CD1c-positive myeloid dendritic cell (primary cell): ENCODE measurements at regions not wholly inside any gene's neighbourhood (a gene's known extent, or its start where the extent isn't known, plus 50 kb on each side); places are given as distances from the start of the nearest gene placed in this dataset.
"Not testable (repeated sequence)": the region's sequence is repeated elsewhere in the genome, so short reads cannot be mapped to it uniquely, and the experiment has no call there.

ENCODE experiments used
- DNase-seq: peaks from one replicate; pipeline ENCODE4 v3.0.0-alpha.2; 2016; ENCODE audit errors: extremely low spot score

DNA sequence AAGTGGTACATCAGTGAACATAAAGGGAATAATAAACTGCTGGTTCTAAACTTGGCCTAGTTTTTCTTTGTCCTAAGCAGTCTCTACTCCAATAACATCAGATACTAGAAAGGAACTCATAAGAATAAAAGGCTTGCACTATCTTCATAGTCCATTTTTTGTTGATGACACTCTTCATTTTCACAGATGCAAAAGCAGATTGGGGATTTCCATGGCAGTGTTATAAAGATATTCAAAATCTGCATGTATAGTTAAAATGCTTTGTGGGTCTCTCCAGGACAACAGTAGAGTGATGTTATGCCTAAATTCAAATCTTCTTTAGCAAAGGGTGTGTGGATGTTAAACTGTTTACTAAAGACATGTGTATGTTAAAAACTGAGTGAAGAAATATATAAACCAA lies 745.8 kb downstream of the TRHDE start:
- no peak for DNase-seq

DNA sequence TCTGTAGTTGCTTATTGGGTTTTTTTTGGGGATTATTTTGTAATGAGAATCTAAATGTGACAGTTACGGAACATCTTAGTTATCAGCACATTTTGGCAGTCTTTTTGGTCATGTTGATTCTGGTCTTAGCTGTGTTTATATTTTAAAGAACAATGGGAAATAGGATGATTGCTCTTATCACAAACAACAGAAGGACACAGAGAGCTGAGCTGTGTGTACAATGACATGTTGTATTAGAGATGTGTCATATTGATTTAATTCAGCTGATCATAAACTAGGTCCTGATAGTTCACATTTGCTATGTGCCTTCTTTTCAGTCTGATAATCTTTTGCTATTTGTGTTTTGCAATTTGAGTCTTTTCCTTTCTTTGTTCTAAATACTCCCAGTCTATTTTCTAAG lies 781.7 kb downstream of the TRHDE start:
- no peak for DNase-seq

DNA sequence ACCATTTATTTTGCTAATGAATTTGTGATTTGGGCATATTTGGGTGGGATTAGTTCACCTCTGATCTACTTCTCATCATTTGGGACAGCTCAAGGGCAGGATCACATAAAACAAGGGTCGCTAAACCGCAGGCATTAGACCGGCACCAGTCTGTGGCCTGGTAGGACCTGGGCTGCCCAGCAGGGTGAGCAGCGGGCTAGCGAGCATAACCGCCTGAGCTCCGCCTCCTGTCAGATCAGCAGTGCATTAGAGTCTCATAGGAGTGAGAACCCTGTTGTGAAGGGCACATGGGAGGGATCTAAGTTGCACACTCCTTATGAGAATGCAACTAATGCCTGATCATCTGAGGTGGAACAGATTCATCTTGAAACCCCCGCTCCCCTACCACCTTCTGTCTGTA lies 785.3 kb downstream of the TRHDE start:
- no peak for DNase-seq

DNA sequence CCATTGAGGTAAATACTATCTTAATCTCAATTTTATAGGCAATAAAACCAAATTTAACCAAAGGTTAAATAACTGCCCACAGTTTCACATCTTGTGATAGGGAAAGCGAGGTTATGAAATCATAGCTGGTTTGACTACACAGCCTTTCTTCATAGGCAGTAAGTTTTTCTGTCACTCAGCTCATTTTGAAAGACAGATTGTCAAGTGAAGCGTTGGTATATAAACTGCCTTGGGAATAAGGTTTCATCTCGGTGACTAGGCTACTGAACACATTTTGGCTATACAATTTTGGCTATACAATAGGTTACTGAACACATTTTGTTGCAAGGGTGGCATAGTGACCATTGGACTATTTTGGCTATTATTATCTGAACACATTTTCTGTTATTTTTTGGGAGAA lies 793.7 kb downstream of the TRHDE start:
- DNase-seq = no peak

DNA sequence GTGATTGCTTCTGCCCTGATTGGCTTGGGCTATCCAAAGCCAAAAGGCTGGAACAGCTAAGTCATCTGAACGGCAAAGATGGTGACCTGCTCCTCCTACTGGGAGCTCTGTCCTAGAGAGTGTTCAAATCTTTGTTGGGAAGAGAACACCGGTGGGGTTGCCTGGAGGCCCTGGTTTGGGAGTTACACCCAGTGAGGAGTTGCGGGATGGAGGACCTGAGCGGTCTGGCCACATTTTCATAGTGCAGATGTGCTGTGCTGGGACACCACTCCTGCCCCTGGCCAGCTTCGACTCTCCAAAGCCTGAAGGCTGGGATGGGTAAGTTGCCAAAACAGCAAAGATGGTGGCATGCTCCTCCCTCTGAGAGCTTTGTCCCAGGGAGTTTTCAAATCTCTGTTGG lies 795.4 kb downstream of the TRHDE start:
- DNase-seq = no peak

- no peak for DNase-seq
These were observed 800.0 kb downstream of the TRHDE start for GRCh38 chr12:73072214-73072613.

- no peak for DNase-seq
These were observed 804.6 kb downstream of the TRHDE start for GRCh38 chr12:73076760-73077159.

GRCh38 chr12:73083736-73084135 lies 811.6 kb downstream of the TRHDE start:
- no peak for DNase-seq

- DNase-seq = no peak
These were observed 834.1 kb downstream of the TRHDE start for GRCh38 chr12:73106296-73106695.

DNA sequence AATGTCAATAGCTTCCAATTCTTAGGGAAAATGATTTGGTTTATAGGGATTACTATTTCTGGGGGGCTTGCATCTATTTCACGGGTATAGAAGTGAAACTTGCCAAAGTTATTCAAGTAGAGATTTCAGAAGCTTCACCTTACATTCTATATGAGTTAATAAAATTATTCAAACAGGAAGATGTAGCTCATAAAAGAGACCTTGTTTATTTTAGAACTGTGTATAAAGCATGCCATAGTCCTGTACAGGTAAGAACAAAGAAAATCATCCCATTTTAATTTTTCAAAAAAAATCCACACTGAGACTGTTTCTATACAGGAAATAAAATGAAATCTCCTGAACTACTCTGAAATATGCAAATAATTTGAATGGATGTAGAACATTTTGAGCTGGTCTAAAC lies 834.7 kb downstream of the TRHDE start:
- no peak for DNase-seq

GRCh38 chr12:73110816-73111215 lies 838.6 kb downstream of the TRHDE start:
- DNase-seq = no peak

GRCh38 chr12:73112035-73112816 lies 840.1 kb downstream of the TRHDE start:
- no peak for DNase-seq

- no peak for DNase-seq
These were observed 852.3 kb downstream of the TRHDE start for GRCh38 chr12:73124480-73124879.

- DNase-seq = no peak
These were observed 853.0 kb downstream of the TRHDE start for GRCh38 chr12:73125148-73125547.

DNA sequence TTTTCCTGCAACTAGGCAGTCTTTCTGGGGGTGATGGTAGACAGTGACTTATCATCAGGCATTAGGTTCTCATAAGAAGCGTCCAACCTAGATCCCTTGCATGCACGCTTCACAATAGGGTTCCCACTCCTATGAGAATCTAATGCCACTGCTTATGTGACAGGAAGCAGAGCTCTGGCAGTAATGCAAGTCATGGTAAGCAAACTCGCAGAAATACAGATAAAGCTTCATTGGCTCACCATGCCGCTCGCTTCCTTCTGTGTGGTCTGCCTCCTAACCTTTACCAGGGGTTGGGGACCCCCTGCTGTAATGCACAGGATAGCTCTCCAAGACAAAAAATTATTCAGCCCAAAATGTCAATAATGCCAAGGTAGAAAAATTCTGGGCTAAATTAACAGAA lies 864.2 kb downstream of the TRHDE start:
- no peak for DNase-seq

GRCh38 chr12:73139642-73140041 lies 867.5 kb downstream of the TRHDE start:
- DNase-seq = not testable (repeated sequence)

GRCh38 chr12:73158341-73158740 lies 886.2 kb downstream of the TRHDE start:
- no peak for DNase-seq

DNA sequence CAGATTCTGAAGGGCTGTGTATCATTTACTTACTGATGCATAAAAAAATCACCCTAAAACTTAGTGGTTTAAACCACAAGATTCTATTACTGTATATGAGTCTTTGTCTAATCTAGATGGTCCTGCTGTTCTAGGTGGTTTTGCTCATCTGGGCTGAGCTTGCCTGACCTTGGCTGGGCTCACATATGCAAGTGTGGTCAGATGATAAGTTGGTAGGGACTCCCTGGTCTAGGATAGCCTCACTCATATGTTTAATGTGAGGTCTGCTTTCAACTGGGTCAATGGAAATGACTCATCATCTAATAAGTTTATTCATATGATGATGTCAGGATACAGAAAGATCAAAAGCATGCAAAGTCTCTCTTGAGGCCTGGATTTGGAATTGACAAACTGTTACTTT lies 887.8 kb downstream of the TRHDE start:
- no peak for DNase-seq

DNA sequence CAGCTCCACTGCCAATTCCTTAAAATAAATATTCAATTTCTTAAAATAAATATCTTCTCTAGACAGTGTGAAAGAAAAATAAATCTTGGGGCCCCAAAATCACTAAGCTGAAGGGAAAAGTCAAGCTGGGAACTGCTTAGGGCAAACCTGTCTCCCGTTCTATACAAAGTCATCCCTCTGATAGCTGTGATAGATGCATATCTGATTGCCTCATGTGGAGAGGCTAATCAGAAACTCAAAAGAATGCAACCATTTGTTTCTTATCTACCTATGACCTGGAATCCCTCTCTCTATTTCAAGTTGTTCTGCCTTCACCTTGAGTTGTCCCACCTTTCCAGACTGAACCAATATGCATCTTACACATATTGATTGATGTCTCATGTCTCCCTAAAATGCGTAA lies 889.8 kb downstream of the TRHDE start:
- no peak for DNase-seq

- no peak for DNase-seq
These were observed 908.6 kb downstream of the TRHDE start for GRCh38 chr12:73180734-73181133.

- no peak for DNase-seq
These were observed 909.1 kb downstream of the TRHDE start for GRCh38 chr12:73181244-73181643.

- DNase-seq = no peak
These were observed 913.2 kb downstream of the TRHDE start for GRCh38 chr12:73185403-73185802.

GRCh38 chr12:73186272-73186671 lies 914.1 kb downstream of the TRHDE start:
- no peak for DNase-seq

GRCh38 chr12:73187765-73188164 lies 915.6 kb downstream of the TRHDE start:
- DNase-seq = no peak
